SK-N-SH (cell line): ENCODE measurements at regions not wholly inside any gene's neighbourhood (a gene's known extent, or its start where the extent isn't known, plus 50 kb on each side); places are given as distances from the start of the nearest gene placed in this dataset.

Experiments
- CTCF ChIA-PET: fragments of 300-600, 350-600 bp; formaldehyde crosslinking; extraction: SDS; loops from one replicate; lab custom pipeline; 2021; lab: Yijun Ruan, JAX
- POLR2A ChIA-PET: fragments of 350-600 bp; sonication (Branson Sonifier 250); formaldehyde crosslinking; extraction: SDS; loops from one replicate; lab custom pipeline; 2020; ENCODE audit warnings: antibody characterized with exemption, inconsistent platforms; lab: Yijun Ruan, JAX
- DNase-seq: peaks from one replicate; pipeline ENCODE4 v3.0.0; 2012
- H2AFZ ChIP-seq: fragments of 200-600 bp; sonication (generic); 2 replicates; pipeline ENCODE4 v1.8.1; 2016; ENCODE audit warnings: antibody characterized with exemption, mild to moderate bottlenecking, low read depth
- H3F3A ChIP-seq: fragments of 200-600 bp; sonication (generic); replicated peaks from 2 replicates; pipeline ENCODE3; 2016; ENCODE audit warnings: antibody characterized with exemption, mild to moderate bottlenecking; ENCODE audit not compliant: insufficient read depth
- H3K27ac ChIP-seq, 2 experiments: fragments of 200-500 bp in 1 of 2; fragments of 200-600 bp in 1 of 2; sonication (Bioruptor generic) in 1 of 2; sonication (generic), shearing (Covaris generic) in 1 of 2; 2 replicates each; pipeline versions ENCODE4 v1.5.1 to v1.6.1; 2014 to 2016; ENCODE audit warnings: low read depth in 2 of 2, inconsistent platforms in 1 of 2, low read length in 1 of 2, mild to moderate bottlenecking in 1 of 2, mixed read lengths in 1 of 2
- H3K27me3 ChIP-seq: fragments of 200-600 bp; sonication (generic), shearing (Covaris generic); 2 replicates; pipeline ENCODE4 v1.6.1; 2016; ENCODE audit warnings: mixed run types; ENCODE audit not compliant: insufficient read depth
- H3K36me3 ChIP-seq, 2 experiments: fragments of 200-500 bp in 1 of 2; fragments of 200-600 bp in 1 of 2; sonication (Bioruptor generic) in 1 of 2; sonication (generic) in 1 of 2; replicated peaks in 1 of 2; 2 replicates each; pipeline versions ENCODE3 to v1.5.1; 2014 to 2016; ENCODE audit warnings: low read length in 1 of 2, mild to moderate bottlenecking in 1 of 2; ENCODE audit not compliant: insufficient read depth in 2 of 2, control insufficient read depth in 1 of 2
- H3K4me1 ChIP-seq, 2 experiments: fragments of 200-500 bp in 1 of 2; fragments of 200-600 bp in 1 of 2; sonication (Bioruptor generic) in 1 of 2; sonication (generic), shearing (Covaris generic) in 1 of 2; 2 replicates each; pipeline versions ENCODE4 v1.5.1 to v1.6.1; 2014 to 2016; ENCODE audit warnings: low read depth in 1 of 2, low read length in 1 of 2, mixed run types in 1 of 2; ENCODE audit not compliant: insufficient read depth in 2 of 2, control insufficient read depth in 1 of 2
- H3K4me2 ChIP-seq: fragments of 200-600 bp; sonication (generic), shearing (Covaris generic); 2 replicates; pipeline ENCODE4 v1.6.1; 2017; ENCODE audit warnings: mixed run types
- H3K4me3 ChIP-seq, 2 experiments: fragments of 200-500 bp in 1 of 2; fragments of 200-600 bp in 1 of 2; sonication (Bioruptor generic) in 1 of 2; sonication (generic), shearing (Covaris generic) in 1 of 2; 2 replicates each; pipeline versions ENCODE4 v1.5.1 to v1.8.1; 2014 to 2016; ENCODE audit warnings: low read depth in 2 of 2, inconsistent platforms in 1 of 2, low read length in 1 of 2, mild to moderate bottlenecking in 1 of 2, mixed read lengths in 1 of 2, moderate library complexity in 1 of 2
- H3K79me2 ChIP-seq: fragments of 200-600 bp; sonication (generic); 2 replicates; pipeline ENCODE4 v1.8.1; 2017; ENCODE audit warnings: mild to moderate bottlenecking; ENCODE audit not compliant: insufficient read depth
- H3K9ac ChIP-seq: fragments of 200-600 bp; sonication (generic); 2 replicates; pipeline ENCODE4 v1.6.1; 2017; ENCODE audit warnings: mixed run types
- H3K9me2 ChIP-seq: fragments of 200-600 bp; sonication (generic); 2 replicates; pipeline ENCODE4 v1.6.1; 2017; ENCODE audit warnings: mixed run types
- H3K9me3 ChIP-seq: fragments of 200-600 bp; sonication (generic); 2 replicates; pipeline ENCODE4 v1.6.1; 2017; ENCODE audit warnings: mixed run types, mild to moderate bottlenecking, moderate library complexity
- H4K20me1 ChIP-seq: fragments of 200-600 bp; sonication (generic); 2 replicates; pipeline ENCODE4 v1.6.1; 2017; ENCODE audit warnings: mild to moderate bottlenecking, mixed run types; ENCODE audit not compliant: insufficient read depth
- GABPA ChIP-seq: IDR thresholded peaks from 2 replicates; pipeline ENCODE4 v1.4.0; 2012; ENCODE audit warnings: low read depth, mild to moderate bottlenecking
- IRF3 ChIP-seq: fragments of 150-350 bp; IDR thresholded peaks from 2 replicates; pipeline ENCODE4 v1.6.1; 2016; ENCODE audit warnings: mild to moderate bottlenecking, low read depth, low read length
- MXI1 ChIP-seq: IDR thresholded peaks from 2 replicates; pipeline ENCODE4 v1.6.1; 2012; ENCODE audit warnings: mild to moderate bottlenecking, low read depth, low read length, improper control_type of control experiment
- NRF1 ChIP-seq: IDR thresholded peaks from 2 replicates; pipeline ENCODE4 v1.6.1; 2012; ENCODE audit warnings: low read depth, mild to moderate bottlenecking, low read length
- PBX3 ChIP-seq: IDR thresholded peaks from 2 replicates; pipeline ENCODE4; 2012
- POLR2AphosphoS5 ChIP-seq: IDR thresholded peaks from 2 replicates; pipeline ENCODE4 v1.6.1; 2012; ENCODE audit warnings: low read depth, low read length
- RXRA ChIP-seq: IDR thresholded peaks from 2 replicates; pipeline ENCODE4 v1.4.0; 2012; ENCODE audit warnings: low read depth, mild to moderate bottlenecking, borderline replicate concordance
- TCF12 ChIP-seq: IDR thresholded peaks from 2 replicates; pipeline ENCODE4 v1.4.0; 2012
- WGBS: methylation state at CpG from one replicate; pipeline ENCODE4 v1.1.6; 2017; ENCODE audit warnings: low lambda C conversion rate; 5-methylcytosine and 5-hydroxymethylcytosine counted together
- TF ChIP-seq, protein P1 (sequence below): fragments of 200-600 bp; sonication (generic); IDR thresholded peaks from 2 replicates; pipeline ENCODE4 v1.6.1; 2017; ENCODE audit warnings: antibody characterized with exemption, mild to moderate bottlenecking, moderate library complexity
- TF ChIP-seq, protein P2 (sequence below): IDR thresholded peaks from 2 replicates; pipeline ENCODE4 v1.6.1; 2012; ENCODE audit warnings: mild to moderate bottlenecking, low read depth, low read length, moderate library complexity

DNA sequence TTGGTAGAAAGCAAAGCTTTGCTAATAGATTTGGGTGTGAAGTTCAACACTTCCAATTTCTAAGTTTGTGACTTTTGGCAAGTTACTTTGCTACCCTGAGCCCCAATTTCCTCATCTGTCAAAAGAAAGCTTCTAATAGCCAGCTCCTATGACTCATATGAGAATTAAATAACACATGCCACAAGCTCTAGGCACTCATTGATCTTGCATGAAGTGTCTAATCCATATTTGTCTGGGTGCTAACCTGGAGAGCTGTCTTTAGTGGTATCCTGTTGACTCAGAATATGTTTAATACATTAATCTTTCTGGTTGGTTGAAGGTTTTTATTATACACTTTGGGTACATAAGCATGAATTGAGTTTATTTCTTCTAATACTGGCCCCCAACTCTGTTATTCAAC lies 188.8 kb downstream of the POSTN start:
- Histone ChIP-seq H3K4me2 (no peak overlapping the region), H3K4me3 (no peak overlapping the region), H3K27me3 (no peaks in the 10 kb centered on the region), H3K9me3 (no peaks in the 10 kb centered on the region), H3K27ac (0 out of 4 replicates have a peak overlapping the region, but pooled peaks of 1 of the 2 experiments have one; percentile 34), H3F3A (peaks cover 24% of the 10 kb centered on the region), H3K9me2 (no peaks in the 10 kb centered on the region), H3K79me2 (no peaks in the 10 kb centered on the region), H4K20me1 (no peaks in the 10 kb centered on the region), H3K36me3 (no peaks in the 10 kb centered on the region), H3K4me1 (no peaks in the 10 kb centered on the region; a peak in 1 of 4 replicates), H2AFZ (peak overlapping the region; percentile 61; the same call in 1 of the 2 replicates), H3K9ac (no peak overlapping the region)
- no peak for DNase-seq
- ChIA-PET POLR2A (no interaction called here), CTCF (no interaction called here)
- TF ChIP-seq, protein P1, sequence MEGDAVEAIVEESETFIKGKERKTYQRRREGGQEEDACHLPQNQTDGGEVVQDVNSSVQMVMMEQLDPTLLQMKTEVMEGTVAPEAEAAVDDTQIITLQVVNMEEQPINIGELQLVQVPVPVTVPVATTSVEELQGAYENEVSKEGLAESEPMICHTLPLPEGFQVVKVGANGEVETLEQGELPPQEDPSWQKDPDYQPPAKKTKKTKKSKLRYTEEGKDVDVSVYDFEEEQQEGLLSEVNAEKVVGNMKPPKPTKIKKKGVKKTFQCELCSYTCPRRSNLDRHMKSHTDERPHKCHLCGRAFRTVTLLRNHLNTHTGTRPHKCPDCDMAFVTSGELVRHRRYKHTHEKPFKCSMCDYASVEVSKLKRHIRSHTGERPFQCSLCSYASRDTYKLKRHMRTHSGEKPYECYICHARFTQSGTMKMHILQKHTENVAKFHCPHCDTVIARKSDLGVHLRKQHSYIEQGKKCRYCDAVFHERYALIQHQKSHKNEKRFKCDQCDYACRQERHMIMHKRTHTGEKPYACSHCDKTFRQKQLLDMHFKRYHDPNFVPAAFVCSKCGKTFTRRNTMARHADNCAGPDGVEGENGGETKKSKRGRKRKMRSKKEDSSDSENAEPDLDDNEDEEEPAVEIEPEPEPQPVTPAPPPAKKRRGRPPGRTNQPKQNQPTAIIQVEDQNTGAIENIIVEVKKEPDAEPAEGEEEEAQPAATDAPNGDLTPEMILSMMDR, result no peak
- peak; percentile 10; the same call in 1 of the 2 replicates for TF ChIP-seq PBX3

DNA sequence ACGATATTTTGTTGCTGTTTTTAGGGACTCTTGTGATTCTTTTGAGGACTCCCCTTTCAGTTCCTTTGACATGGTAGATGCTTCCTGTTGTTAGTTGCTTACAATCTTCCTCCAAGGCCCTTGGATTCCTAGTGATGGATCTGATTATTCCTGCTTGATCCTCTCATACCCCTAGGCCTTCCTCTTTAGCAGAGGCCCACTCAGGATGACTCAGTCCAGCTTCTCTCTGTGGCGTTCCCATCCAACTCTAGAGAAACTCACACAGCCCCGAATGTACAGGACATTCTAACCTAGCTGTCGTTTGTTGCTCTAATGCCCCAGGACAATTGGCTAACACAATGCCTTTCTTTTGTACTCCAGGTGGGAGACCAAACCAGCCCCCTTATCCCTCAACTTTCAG lies 191.4 kb downstream of the POSTN start:
- WGBS, result 11% methylated on average over 4 of the region's 4 CpGs
- Histone ChIP-seq H3K4me3 (no peak overlapping the region), H4K20me1 (no peaks in the 10 kb centered on the region), H3K9me2 (no peaks in the 10 kb centered on the region)
- POLR2A ChIA-PET, result no interaction called here
- no peak for TF ChIP-seq NRF1
- TF ChIP-seq, protein P2, sequence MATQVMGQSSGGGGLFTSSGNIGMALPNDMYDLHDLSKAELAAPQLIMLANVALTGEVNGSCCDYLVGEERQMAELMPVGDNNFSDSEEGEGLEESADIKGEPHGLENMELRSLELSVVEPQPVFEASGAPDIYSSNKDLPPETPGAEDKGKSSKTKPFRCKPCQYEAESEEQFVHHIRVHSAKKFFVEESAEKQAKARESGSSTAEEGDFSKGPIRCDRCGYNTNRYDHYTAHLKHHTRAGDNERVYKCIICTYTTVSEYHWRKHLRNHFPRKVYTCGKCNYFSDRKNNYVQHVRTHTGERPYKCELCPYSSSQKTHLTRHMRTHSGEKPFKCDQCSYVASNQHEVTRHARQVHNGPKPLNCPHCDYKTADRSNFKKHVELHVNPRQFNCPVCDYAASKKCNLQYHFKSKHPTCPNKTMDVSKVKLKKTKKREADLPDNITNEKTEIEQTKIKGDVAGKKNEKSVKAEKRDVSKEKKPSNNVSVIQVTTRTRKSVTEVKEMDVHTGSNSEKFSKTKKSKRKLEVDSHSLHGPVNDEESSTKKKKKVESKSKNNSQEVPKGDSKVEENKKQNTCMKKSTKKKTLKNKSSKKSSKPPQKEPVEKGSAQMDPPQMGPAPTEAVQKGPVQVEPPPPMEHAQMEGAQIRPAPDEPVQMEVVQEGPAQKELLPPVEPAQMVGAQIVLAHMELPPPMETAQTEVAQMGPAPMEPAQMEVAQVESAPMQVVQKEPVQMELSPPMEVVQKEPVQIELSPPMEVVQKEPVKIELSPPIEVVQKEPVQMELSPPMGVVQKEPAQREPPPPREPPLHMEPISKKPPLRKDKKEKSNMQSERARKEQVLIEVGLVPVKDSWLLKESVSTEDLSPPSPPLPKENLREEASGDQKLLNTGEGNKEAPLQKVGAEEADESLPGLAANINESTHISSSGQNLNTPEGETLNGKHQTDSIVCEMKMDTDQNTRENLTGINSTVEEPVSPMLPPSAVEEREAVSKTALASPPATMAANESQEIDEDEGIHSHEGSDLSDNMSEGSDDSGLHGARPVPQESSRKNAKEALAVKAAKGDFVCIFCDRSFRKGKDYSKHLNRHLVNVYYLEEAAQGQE, result no peak
- TF ChIP-seq IRF3, result no peak
- no peak for TF ChIP-seq RXRA
- no peak for TF ChIP-seq GABPA
- TF ChIP-seq TCF12, result no peak
- no peak for TF ChIP-seq MXI1
- TF ChIP-seq POLR2AphosphoS5, result no peak
- TF ChIP-seq, all 33 proteins: peak for 0
- no peak overlapping the region for H3K9ac ChIP-seq
- CTCF ChIA-PET, result no interaction called here
- no peak overlapping the region for H3K4me2 ChIP-seq
- peaks cover 11% of the 10 kb centered on the region for H3F3A ChIP-seq
- no peak for DNase-seq
- no peaks in the 10 kb centered on the region for H3K79me2 ChIP-seq
- H3K27ac ChIP-seq, result no peak overlapping the region
- H2AFZ ChIP-seq, result peak overlapping the region; percentile 87
- peaks cover under 1% of the 10 kb centered on the region; the same call in 1 of the 2 replicates for H3K9me3 ChIP-seq
- no peaks in the 10 kb centered on the region for H3K27me3 ChIP-seq
- H3K36me3 ChIP-seq, result no peaks in the 10 kb centered on the region
- H3K4me1 ChIP-seq, result no peaks in the 10 kb centered on the region
